ENCODE measurements at regions not wholly inside any gene's neighbourhood (a gene's known extent, or its start where the extent isn't known, plus 50 kb on each side); places are given as distances from the start of the nearest gene placed in this dataset.

- DNase-seq (ENCODE audit: low spot score), result no peak
Observed at GRCh38 chr11:116112087-116112935, 608.1 kb upstream of the CADM1 start.

DNA sequence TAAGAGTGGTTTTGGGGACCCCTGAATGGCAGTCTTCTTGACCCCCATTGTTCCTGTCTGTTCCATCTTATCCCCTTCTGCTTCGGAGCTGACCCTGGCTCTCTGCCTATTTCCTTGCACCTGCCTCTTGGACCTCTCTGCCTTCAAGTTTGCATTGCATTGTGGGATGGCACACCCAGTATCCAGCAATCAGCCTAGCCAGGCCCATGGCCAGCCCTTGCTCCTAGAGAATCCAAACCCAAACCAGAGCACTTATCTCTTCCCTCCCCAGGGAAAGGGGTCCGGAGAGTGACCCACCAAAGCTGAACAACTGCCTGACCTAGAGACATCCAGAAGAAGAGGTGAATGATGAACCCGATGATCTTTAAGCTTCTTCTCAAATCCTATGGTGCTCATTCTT is 607.3 kb upstream of the CADM1 start:
- no peak for DNase-seq (ENCODE audit: low spot score)

- DNase-seq (ENCODE audit: low spot score), result no peak
Observed at GRCh38 chr11:116110802-116111201, 606.6 kb upstream of the CADM1 start.

DNA sequence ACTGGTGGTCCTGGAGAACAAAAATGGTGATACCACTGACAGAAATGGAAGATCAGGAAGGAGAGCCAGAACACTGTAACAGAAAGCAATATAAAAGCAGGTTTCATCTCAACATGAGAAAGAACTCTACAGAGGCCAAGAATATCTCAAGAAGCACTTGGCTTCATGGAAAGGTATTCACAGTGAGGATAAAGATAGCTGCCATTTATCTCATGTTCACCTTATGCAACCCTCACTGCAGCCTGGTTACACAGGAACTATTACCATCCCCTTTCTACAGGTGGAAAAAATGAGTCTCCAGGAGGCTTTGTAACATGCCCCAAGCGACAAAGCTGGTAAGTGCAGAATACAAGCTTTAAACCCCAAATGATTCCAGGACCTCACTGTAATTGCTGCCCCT is 606.1 kb upstream of the CADM1 start:
- no peak for DNase-seq (ENCODE audit: low spot score)

GRCh38 chr11:116109228-116109627 is 605.0 kb upstream of the CADM1 start:
- no peak for DNase-seq (ENCODE audit: low spot score)

GRCh38 chr11:116108161-116108560 is 603.9 kb upstream of the CADM1 start:
- DNase-seq (ENCODE audit: low spot score), result no peak

- no peak for DNase-seq (ENCODE audit: low spot score)
Observed at GRCh38 chr11:116107229-116107628, 603.0 kb upstream of the CADM1 start.

DNA sequence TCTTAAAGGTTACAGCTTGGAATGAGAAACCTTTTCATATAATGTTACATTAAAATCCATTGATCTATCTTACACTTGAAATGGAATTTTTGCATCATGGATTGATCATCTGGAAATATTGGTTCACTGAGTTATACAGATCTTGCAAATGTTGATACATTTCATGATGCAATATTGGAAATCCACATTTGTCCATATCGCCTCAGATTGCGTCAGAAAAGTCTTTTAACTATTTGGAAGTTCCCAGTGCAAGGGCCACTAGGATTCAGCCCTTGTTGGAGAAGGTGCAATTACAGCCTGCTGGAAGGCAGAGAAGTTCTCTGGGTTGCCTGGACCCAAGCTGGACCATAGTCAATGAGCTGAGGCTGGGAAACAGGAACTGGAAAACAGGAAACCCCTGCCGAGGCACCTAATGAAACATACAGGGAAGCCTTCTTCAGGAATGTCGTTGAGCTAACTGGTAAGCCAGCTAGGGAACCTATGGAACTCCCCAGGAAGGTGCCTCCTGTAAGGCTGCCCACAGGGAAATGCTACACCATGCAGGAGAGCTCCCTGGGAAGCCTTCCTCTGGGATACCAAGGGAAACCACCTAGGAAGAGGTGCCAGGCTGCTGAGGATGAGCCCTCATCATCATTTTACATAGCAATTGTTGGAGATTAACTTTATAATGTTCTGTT is 600.4 kb upstream of the CADM1 start:
- DNase-seq (ENCODE audit: low spot score), result no peak

GRCh38 chr11:116101902-116102301 is 597.7 kb upstream of the CADM1 start:
- no peak for DNase-seq (ENCODE audit: low spot score)

GRCh38 chr11:116100016-116100415 is 595.8 kb upstream of the CADM1 start:
- no peak for DNase-seq (ENCODE audit: low spot score)

GRCh38 chr11:116099541-116099940 is 595.3 kb upstream of the CADM1 start:
- DNase-seq (ENCODE audit: low spot score), result no peak

GRCh38 chr11:116096272-116096995 is 592.2 kb upstream of the CADM1 start:
- DNase-seq (ENCODE audit: low spot score), result no peak

GRCh38 chr11:116093481-116094270 is 589.5 kb upstream of the CADM1 start:
- no peak for DNase-seq (ENCODE audit: low spot score)

DNA sequence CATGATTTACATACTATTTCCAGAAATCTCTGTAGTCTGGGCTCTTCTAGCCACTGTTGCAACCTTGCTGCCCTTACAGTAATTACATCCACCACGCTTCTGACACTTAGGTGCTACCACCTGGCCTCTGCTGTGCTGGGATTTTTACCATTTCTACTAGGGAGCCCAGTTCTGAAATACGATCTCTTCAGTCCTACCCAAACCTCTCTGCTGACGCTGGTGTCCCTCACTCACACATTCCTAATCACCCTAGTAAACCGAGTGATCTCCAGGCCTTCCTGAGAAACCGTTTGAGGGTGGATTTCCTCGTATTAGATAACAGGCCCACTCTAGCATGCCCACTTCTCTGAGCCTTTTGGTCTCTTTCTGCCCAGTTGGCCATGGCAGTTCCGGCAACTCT is 588.9 kb upstream of the CADM1 start:
- DNase-seq (ENCODE audit: low spot score), result no peak

- no peak for DNase-seq (ENCODE audit: low spot score)
Observed at GRCh38 chr11:116086426-116086825, 582.2 kb upstream of the CADM1 start.

DNA sequence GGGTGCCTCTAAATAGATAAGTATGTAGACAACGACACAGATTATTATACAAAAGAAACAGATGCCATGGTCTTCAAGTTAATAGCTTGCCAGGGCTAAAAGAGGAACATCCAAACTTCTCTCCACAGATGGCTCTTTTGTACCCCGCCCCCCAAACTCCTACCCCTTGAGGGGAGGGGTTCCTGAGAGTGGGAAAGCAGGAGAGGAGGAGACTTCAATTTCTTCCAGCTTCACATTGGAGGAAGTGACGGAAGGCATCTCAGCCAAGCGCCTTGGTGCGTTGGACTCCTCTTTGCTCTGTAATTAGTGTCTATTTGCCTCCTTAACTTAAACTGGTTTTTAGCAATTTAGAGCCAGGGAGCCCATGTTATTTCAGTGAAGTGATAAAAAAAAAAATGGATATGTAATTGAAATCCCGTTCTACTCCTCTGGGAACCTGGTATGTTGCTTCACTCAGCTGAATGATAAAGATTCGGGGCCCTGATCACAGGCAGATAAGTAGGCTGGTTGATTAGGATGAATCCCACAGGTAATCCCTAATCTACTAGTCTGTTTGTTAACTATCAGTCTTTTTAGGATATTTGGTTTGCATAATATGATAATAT is 580.9 kb upstream of the CADM1 start:
- DNase-seq (ENCODE audit: low spot score), result no peak

GRCh38 chr11:116084511-116084910 is 580.3 kb upstream of the CADM1 start:
- DNase-seq (ENCODE audit: low spot score), result no peak

DNA sequence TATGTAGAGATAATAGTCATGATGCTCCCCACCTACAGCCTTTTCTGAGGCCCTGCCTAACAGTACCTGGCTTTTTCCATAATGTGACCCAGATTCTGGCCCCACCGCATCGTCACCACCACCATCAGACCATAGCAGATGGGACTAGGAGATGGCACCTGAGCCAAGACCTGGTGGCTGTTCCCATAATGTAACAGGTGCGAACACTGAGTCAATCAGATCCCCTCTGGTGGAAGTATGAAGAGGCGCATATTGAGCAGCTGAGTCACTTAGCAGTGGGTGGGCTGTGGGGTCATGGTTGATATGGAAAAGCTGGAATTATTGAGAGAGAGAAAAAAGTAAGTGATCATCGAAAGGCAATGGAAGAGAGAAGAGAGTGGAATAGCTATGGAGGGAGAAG is 578.0 kb upstream of the CADM1 start:
- DNase-seq (ENCODE audit: low spot score), result no peak

DNA sequence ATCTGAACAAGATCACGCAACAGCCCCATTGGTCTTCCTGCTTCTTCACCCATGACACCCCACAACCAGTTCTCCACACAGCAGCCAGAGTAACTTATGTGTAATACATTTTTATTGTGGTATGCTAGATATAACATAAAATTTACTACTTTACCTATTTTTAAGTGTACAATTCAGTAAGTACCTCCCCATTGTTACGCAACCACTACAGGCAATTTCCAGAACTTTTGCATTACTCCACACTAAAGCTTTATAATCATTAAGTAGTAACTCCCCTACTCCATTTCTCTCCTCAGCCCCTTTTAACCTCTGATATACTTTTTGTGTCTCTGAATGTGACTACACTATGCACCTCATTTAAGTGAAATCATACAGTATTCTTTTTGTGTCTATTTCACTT is 575.4 kb upstream of the CADM1 start:
- no peak for DNase-seq (ENCODE audit: low spot score)

GRCh38 chr11:116078101-116078591 is 573.9 kb upstream of the CADM1 start:
- DNase-seq (ENCODE audit: low spot score), result peak; percentile 29

- DNase-seq (ENCODE audit: low spot score), result no peak
Observed at GRCh38 chr11:116077092-116077491, 572.9 kb upstream of the CADM1 start.

Measured in NAMALWA (cell line).